Natural killer cell (primary cell): ENCODE measurements at regions not wholly inside any gene's neighbourhood (a gene's known extent, or its start where the extent isn't known, plus 50 kb on each side); places are given as distances from the start of the nearest gene placed in this dataset.

Experiments
- ATAC-seq, 3 donors: fragments of 150-1000 bp in 2 of 3; fragments of 200-7000 bp in 1 of 3; cut with Tn5 transposase; 1 replicate in 1 of 3; 2 replicates in 2 of 3; pipeline ENCODE4 v1.10.0; 2021; ENCODE audit warnings: mild to moderate bottlenecking in 2 of 3, moderate library complexity in 2 of 3
- DNase-seq, 2 donors: peaks; one replicate each; pipeline versions ENCODE4 v3.0.0 to v3.0.0-alpha.2; 2013 to 2021; ENCODE audit warnings: mixed read lengths in 1 of 2
- H3K27ac ChIP-seq: one replicate; pipeline ENCODE4 v1.5.1; 2013; ENCODE audit warnings: mild to moderate bottlenecking, low read length
- H3K27me3 ChIP-seq: one replicate; pipeline ENCODE4 v1.6.1; 2013; ENCODE audit warnings: low read length; ENCODE audit not compliant: control insufficient read depth, insufficient read depth
- H3K36me3 ChIP-seq: one replicate; pipeline ENCODE4 v1.6.1; 2013; ENCODE audit warnings: low read length; ENCODE audit not compliant: control insufficient read depth, insufficient read depth
- H3K4me1 ChIP-seq: one replicate; pipeline ENCODE4 v1.6.1; 2013; ENCODE audit warnings: low read length; ENCODE audit not compliant: control insufficient read depth, insufficient read depth
- H3K4me3 ChIP-seq: one replicate; pipeline ENCODE4 v1.5.1; 2013; ENCODE audit warnings: low read length
- H3K9me3 ChIP-seq: one replicate; pipeline ENCODE4 v1.6.1; 2013; ENCODE audit warnings: low read length; ENCODE audit not compliant: control insufficient read depth, insufficient read depth
- H3K27ac Mint-ChIP-seq, 2 donors: one replicate each; pipeline ENCODE4 v1.8.0; 2022; ENCODE audit warnings: mild to moderate bottlenecking in 2 of 2, mixed read lengths in 2 of 2, moderate library complexity in 1 of 2
- H3K27me3 Mint-ChIP-seq, 2 donors: one replicate each; pipeline ENCODE4 v1.8.0; 2022; ENCODE audit warnings: low read depth in 2 of 2, mixed read lengths in 2 of 2
- H3K36me3 Mint-ChIP-seq: one replicate; pipeline ENCODE4 v1.8.0; 2022; ENCODE audit warnings: mixed read lengths
- H3K4me1 Mint-ChIP-seq, 2 donors: one replicate each; pipeline ENCODE4 v1.8.0; 2022; ENCODE audit warnings: mixed read lengths in 2 of 2
- H3K4me3 Mint-ChIP-seq: one replicate; pipeline ENCODE4 v1.8.0; 2022; ENCODE audit warnings: mild to moderate bottlenecking, moderate library complexity, mixed read lengths
- H3K9me3 Mint-ChIP-seq, 2 donors: one replicate each; pipeline ENCODE4 v1.8.0; 2022; ENCODE audit warnings: mixed read lengths in 2 of 2
- WGBS: methylation state at CpG from one replicate; pipeline ENCODE4 v1.1.7; 2013; ENCODE audit warnings: missing lambda C conversion rate; ENCODE audit not compliant: insufficient coverage; 5-methylcytosine and 5-hydroxymethylcytosine counted together
- intact Hi-C: fragments of 100-400 bp; cut with micrococcal nuclease; formaldehyde crosslinking; loops from one replicate; pipeline ENCODE4 v1.14.2; 2022
- TF ChIP-seq, protein P1 (sequence below): fragments of 200-600 bp; IDR thresholded peaks from one replicate; pipeline ENCODE4 v1.8.0; 2022; ENCODE audit warnings: antibody characterized with exemption

DNA sequence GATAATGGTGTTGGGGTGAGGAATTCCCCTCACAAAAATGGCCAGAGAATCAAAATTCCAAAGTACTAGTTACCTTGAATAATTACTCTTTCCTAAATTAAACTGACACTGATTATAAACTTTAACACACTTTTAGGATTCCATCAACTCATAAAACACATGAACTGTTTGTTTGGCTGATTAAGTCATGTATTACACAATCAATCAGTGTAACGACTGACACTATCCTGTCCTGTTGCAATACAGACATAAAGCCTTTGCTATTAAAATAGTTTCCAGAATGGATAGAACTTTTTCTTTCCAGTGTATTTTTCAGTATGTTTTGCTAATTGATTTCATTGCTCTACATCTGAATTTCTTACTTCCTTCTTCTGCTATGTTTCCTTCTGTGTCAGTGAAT, 1709.4 kb upstream of the RAG2 start:
- intact Hi-C loops = no loop called here
- TF ChIP-seq, protein P1, sequence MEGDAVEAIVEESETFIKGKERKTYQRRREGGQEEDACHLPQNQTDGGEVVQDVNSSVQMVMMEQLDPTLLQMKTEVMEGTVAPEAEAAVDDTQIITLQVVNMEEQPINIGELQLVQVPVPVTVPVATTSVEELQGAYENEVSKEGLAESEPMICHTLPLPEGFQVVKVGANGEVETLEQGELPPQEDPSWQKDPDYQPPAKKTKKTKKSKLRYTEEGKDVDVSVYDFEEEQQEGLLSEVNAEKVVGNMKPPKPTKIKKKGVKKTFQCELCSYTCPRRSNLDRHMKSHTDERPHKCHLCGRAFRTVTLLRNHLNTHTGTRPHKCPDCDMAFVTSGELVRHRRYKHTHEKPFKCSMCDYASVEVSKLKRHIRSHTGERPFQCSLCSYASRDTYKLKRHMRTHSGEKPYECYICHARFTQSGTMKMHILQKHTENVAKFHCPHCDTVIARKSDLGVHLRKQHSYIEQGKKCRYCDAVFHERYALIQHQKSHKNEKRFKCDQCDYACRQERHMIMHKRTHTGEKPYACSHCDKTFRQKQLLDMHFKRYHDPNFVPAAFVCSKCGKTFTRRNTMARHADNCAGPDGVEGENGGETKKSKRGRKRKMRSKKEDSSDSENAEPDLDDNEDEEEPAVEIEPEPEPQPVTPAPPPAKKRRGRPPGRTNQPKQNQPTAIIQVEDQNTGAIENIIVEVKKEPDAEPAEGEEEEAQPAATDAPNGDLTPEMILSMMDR = no peak
- no peaks in the 10 kb centered on the region for H3K27me3 Mint-ChIP-seq
- Histone ChIP-seq H3K27me3 (no peaks in the 10 kb centered on the region), H3K4me3 (no peak overlapping the region), H3K4me1 (no peaks in the 10 kb centered on the region), H3K36me3 (no peaks in the 10 kb centered on the region), H3K27ac (no peak overlapping the region), H3K9me3 (no peaks in the 10 kb centered on the region)
- DNase-seq (no peak), ATAC-seq (no peak)
- H3K36me3 Mint-ChIP-seq = no peaks in the 10 kb centered on the region
- WGBS = no CpG with 5 or more reads among the region's 1 CpG
- H3K27ac Mint-ChIP-seq = no peak overlapping the region
- no peak overlapping the region for H3K4me3 Mint-ChIP-seq
- H3K9me3 Mint-ChIP-seq = peaks cover 0 to 3% of the 10 kb centered on the region in 2 donors
- H3K4me1 Mint-ChIP-seq = no peaks in the 10 kb centered on the region

DNA sequence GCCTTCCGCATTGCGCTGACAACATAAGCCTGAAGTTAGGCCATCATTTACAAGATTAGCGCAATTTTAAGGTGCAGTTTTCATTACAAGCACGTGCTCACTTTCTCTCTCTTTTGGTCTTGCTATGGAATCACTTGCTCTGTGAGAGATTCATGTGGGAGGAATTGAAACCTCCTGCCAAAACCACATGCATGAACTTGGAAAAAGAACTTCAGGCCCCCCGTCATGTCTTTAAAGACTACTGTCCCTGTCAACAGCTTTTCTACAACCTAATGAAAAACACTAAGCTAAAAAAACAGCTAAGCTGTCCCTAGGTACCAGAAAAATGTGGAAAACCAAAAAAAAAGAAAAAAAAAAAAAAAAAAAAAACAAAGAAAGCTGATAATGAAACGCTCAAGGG, 1707.6 kb upstream of the RAG2 start:
- Mint-ChIP-seq H3K36me3 (no peaks in the 10 kb centered on the region), H3K27me3 (no peaks in the 10 kb centered on the region), H3K4me1 (no peaks in the 10 kb centered on the region), H3K4me3 (no peak overlapping the region), H3K27ac (no peak overlapping the region), H3K9me3 (peaks cover 0 to 3% of the 10 kb centered on the region in 2 donors)
- no peaks in the 10 kb centered on the region for H3K4me1 ChIP-seq
- TF ChIP-seq, protein P1 = no peak
- no peaks in the 10 kb centered on the region for H3K9me3 ChIP-seq
- no peak for DNase-seq
- H3K36me3 ChIP-seq = no peaks in the 10 kb centered on the region
- 82% methylated on average over 5 of the region's 6 CpGs for WGBS
- intact Hi-C loops = no loop called here
- H3K4me3 ChIP-seq = no peak overlapping the region
- H3K27ac ChIP-seq = no peak overlapping the region
- H3K27me3 ChIP-seq = no peaks in the 10 kb centered on the region
- no peak for ATAC-seq

DNA sequence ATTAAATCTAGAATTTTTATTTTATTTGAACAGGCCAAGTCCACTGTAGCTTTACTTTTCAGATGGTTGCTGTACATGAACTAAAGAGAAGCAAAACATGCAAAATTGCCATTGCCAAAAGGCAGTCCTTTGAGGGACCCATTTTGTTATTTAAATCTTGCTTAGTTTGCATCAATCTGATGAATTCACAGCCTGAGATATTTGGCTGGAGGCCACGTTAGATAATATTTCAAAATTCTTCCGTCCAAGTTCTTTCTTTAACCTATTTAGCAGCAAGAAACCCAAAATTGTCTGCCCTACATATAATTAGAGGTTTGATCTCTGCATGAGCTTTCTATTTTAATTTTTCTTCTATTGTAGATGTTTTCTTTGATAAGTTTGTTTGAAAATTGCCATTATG, 1706.9 kb upstream of the RAG2 start:
- Histone ChIP-seq H3K27me3 (no peaks in the 10 kb centered on the region), H3K4me1 (no peaks in the 10 kb centered on the region), H3K9me3 (no peaks in the 10 kb centered on the region), H3K36me3 (no peaks in the 10 kb centered on the region), H3K4me3 (no peak overlapping the region), H3K27ac (no peak overlapping the region)
- Mint-ChIP-seq H3K27ac (no peak overlapping the region), H3K4me3 (no peak overlapping the region), H3K27me3 (no peaks in the 10 kb centered on the region), H3K4me1 (no peaks in the 10 kb centered on the region), H3K36me3 (no peaks in the 10 kb centered on the region), H3K9me3 (peaks cover 0 to 3% of the 10 kb centered on the region in 2 donors)
- WGBS = 83% methylated on average over 2 of the region's 2 CpGs
- intact Hi-C loops = no loop called here
- TF ChIP-seq, protein P1 = no peak
- ATAC-seq = no peak
- no peak for DNase-seq

DNA sequence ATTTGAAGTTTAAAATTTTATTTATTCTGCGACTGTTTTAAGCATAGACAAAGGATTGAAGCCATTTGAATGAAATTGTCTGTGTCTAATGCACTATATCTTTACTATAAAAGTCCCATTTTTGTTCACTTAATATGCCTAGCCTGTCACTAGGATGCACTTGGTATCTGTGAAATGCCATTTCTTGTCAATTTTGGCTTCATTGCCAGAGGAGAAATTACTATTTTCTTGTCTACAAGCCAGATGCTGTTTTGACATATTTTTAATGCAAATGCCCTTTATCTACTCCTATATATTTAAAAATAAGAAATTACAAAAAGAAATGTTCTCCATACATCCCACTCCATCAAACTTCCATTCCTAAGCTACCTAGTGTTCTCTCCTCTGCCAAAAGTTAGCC, 1704.5 kb upstream of the RAG2 start:
- no peak for ATAC-seq
- H3K36me3 Mint-ChIP-seq = no peaks in the 10 kb centered on the region

More for the DNA sequence above, 1704.5 kb upstream of the RAG2 start:
- Mint-ChIP-seq H3K4me3 (no peak overlapping the region), H3K4me1 (no peaks in the 10 kb centered on the region), H3K27me3 (no peaks in the 10 kb centered on the region), H3K9me3 (peaks cover 0 to 3% of the 10 kb centered on the region in 2 donors), H3K27ac (no peak overlapping the region)
- no peak for DNase-seq
- Histone ChIP-seq H3K36me3 (no peaks in the 10 kb centered on the region), H3K4me3 (no peak overlapping the region), H3K4me1 (no peaks in the 10 kb centered on the region), H3K27me3 (no peaks in the 10 kb centered on the region), H3K9me3 (no peaks in the 10 kb centered on the region), H3K27ac (no peak overlapping the region)
- WGBS = 0% methylated on average over 1 of the region's 1 CpG
- TF ChIP-seq, protein P1 = no peak
- intact Hi-C loops = no loop called here
